Endothelial cell of umbilical vein (primary cell): ENCODE measurements at regions not wholly inside any gene's neighbourhood (a gene's known extent, or its start where the extent isn't known, plus 50 kb on each side); places are given as distances from the start of the nearest gene placed in this dataset.

ENCODE experiments used
- EZH2 ChIP-seq: IDR thresholded peaks from 2 replicates; pipeline ENCODE4 v1.6.1; 2012; ENCODE audit warnings: borderline replicate concordance, low read depth, mild to moderate bottlenecking, moderate library complexity, low read length, inconsistent platforms; ENCODE audit not compliant: severe bottlenecking
- JUN ChIP-seq: IDR thresholded peaks from 2 replicates; pipeline ENCODE4 v1.6.1; 2011; ENCODE audit warnings: borderline replicate concordance, low read depth; ENCODE audit not compliant: insufficient read length, insufficient read depth
- MYC ChIP-seq: IDR thresholded peaks from one replicate; pipeline ENCODE4 v1.6.1; 2011; ENCODE audit warnings: mild to moderate bottlenecking, low read depth, low read length
- POLR2A ChIP-seq: IDR thresholded peaks from 2 replicates; pipeline ENCODE4 v1.6.1; 2012; ENCODE audit warnings: low read depth, mild to moderate bottlenecking, control low read depth, low read length
- POLR2AphosphoS5 ChIP-seq: IDR thresholded peaks from 2 replicates; pipeline ENCODE4 v1.6.1; 2012; ENCODE audit warnings: low read depth, mild to moderate bottlenecking, control low read depth, low read length, moderate library complexity; ENCODE audit not compliant: insufficient read depth
- TF ChIP-seq, protein P1 (sequence below), 2 donors: IDR thresholded peaks; 1 replicate in 1 of 2; 2 replicates in 1 of 2; pipeline ENCODE4 v1.5.1; 2011; ENCODE audit warnings: low read length in 2 of 2, mild to moderate bottlenecking in 2 of 2, moderate library complexity in 2 of 2, control low read depth in 1 of 2, inconsistent platforms in 1 of 2, low read depth in 1 of 2; ENCODE audit not compliant: insufficient read depth in 1 of 2; ENCODE audit errors: extremely low read depth in 1 of 2

- TF ChIP-seq POLR2A (no peak), POLR2AphosphoS5 (no peak), EZH2 (no peak), MYC (no peak), JUN (no peak)
- TF ChIP-seq, protein P1, sequence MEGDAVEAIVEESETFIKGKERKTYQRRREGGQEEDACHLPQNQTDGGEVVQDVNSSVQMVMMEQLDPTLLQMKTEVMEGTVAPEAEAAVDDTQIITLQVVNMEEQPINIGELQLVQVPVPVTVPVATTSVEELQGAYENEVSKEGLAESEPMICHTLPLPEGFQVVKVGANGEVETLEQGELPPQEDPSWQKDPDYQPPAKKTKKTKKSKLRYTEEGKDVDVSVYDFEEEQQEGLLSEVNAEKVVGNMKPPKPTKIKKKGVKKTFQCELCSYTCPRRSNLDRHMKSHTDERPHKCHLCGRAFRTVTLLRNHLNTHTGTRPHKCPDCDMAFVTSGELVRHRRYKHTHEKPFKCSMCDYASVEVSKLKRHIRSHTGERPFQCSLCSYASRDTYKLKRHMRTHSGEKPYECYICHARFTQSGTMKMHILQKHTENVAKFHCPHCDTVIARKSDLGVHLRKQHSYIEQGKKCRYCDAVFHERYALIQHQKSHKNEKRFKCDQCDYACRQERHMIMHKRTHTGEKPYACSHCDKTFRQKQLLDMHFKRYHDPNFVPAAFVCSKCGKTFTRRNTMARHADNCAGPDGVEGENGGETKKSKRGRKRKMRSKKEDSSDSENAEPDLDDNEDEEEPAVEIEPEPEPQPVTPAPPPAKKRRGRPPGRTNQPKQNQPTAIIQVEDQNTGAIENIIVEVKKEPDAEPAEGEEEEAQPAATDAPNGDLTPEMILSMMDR (IDR thresholded peaks at IDR 0.05; ENCODE audit: extremely low read depth in 1 of 2, insufficient read depth in 1 of 2, low read depth in 1 of 2, low read length in 2 of 2), result no peak
Observed at GRCh38 chr4:184320631-184321030, 103.0 kb upstream of the ENPP6 start.
